NT2/D1 (cell line): ENCODE measurements at regions not wholly inside any gene's neighbourhood (a gene's known extent, or its start where the extent isn't known, plus 50 kb on each side); places are given as distances from the start of the nearest gene placed in this dataset.

ENCODE experiments used
- SUZ12 ChIP-seq: IDR thresholded peaks from 2 replicates; pipeline ENCODE4 v1.6.1; 2011; ENCODE audit not compliant: insufficient read length, insufficient read depth; ENCODE audit errors: extremely low read depth
- YY1 ChIP-seq: IDR thresholded peaks from 2 replicates; pipeline ENCODE4 v1.6.1; 2011; ENCODE audit not compliant: insufficient read length, insufficient read depth
- ZNF274 ChIP-seq: IDR thresholded peaks from 2 replicates; pipeline ENCODE4 v1.6.1; 2011; ENCODE audit warnings: mild to moderate bottlenecking, low read depth, low read length

DNA sequence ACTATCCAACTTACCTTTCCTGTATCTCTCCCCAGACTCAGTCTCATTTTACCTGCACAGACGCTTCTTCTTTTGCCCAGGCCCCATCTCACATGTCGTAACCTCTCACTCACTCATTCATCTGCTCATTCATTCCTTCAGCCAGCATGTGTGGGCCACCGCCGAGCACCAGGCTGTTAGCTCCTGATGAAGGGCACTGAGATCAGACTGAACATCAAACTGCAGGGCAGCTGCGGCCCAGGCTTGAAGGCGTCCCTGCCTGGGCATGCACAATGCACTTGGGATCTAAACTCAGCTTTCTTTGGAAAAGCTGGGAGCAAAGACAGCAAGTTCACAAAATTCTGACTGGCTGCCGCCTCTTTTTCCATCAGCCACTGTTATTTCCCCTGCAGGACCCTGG lies 1456.3 kb downstream of the BRD1 start:
- TF ChIP-seq ZNF274 (no peak), SUZ12 (no peak), YY1 (no peak)
